OCI-LY3 (cell line): ENCODE measurements at regions not wholly inside any gene's neighbourhood (a gene's known extent, or its start where the extent isn't known, plus 50 kb on each side); places are given as distances from the start of the nearest gene placed in this dataset.

Source experiments
- H2AFZ ChIP-seq: fragments of 200-600, 300-600 bp; shearing (Covaris generic); 2 replicates; pipeline ENCODE4 v1.6.0; 2014; ENCODE audit warnings: antibody characterized with exemption, low read depth, low read length
- H3K27ac ChIP-seq: fragments of 200-600, 300-600 bp; sonication (generic); 2 replicates; pipeline ENCODE4 v1.5.1; 2014; ENCODE audit warnings: mild to moderate bottlenecking, low read length, moderate library complexity, mixed read lengths
- H3K27me3 ChIP-seq: fragments of 200-600, 300-600 bp; sonication (generic); 2 replicates; pipeline ENCODE4 v1.6.1; 2014; ENCODE audit warnings: low read depth, low read length, mixed read lengths
- H3K36me3 ChIP-seq: fragments of 200-600, 300-600 bp; sonication (generic); replicated peaks from 2 replicates; pipeline ENCODE3; 2014; ENCODE audit warnings: low read depth, low read length, mixed read lengths
- H3K4me1 ChIP-seq: fragments of 300-600, 200-600 bp; sonication (generic); 2 replicates; pipeline ENCODE4 v1.6.1; 2014; ENCODE audit warnings: low read length, mixed read lengths
- H3K4me2 ChIP-seq: fragments of 200-600, 300-600 bp; sonication (generic); 2 replicates; pipeline ENCODE4 v1.6.1; 2014; ENCODE audit warnings: low read length, mixed read lengths
- H3K4me3 ChIP-seq: fragments of 300-600, 200-600 bp; sonication (generic); 2 replicates; pipeline ENCODE4 v1.5.1; 2014; ENCODE audit warnings: antibody characterized with exemption, mild to moderate bottlenecking, low read length, moderate library complexity
- H3K79me2 ChIP-seq: fragments of 300-600, 200-600 bp; shearing (Covaris generic); 2 replicates; pipeline ENCODE4 v1.6.1; 2014; ENCODE audit warnings: mild to moderate bottlenecking, low read length, mixed read lengths
- H3K9ac ChIP-seq: fragments of 300-600, 200-600 bp; shearing (Covaris generic); 2 replicates; pipeline ENCODE4 v1.6.0; 2014; ENCODE audit warnings: mild to moderate bottlenecking, low read length, moderate library complexity
- H3K9me3 ChIP-seq: fragments of 200-600, 300-600 bp; shearing (Covaris generic); 2 replicates; pipeline ENCODE4 v1.6.1; 2014; ENCODE audit warnings: low read length, mixed read lengths; ENCODE audit not compliant: insufficient read depth
- H4K20me1 ChIP-seq: fragments of 200-600, 300-600 bp; sonication (generic); 2 replicates; pipeline ENCODE4 v1.6.1; 2016; ENCODE audit warnings: low read length, mixed read lengths; ENCODE audit not compliant: insufficient read depth
- CTCF ChIP-seq: fragments of 200-600, 300-600 bp; sonication (generic); IDR thresholded peaks from 2 replicates; pipeline ENCODE4 v1.5.1; 2014; ENCODE audit warnings: antibody characterized with exemption, low read length, low read depth
- EZH2phosphoT487 ChIP-seq: fragments of 200-600 bp; shearing (Covaris generic); IDR thresholded peaks from 2 replicates; pipeline ENCODE4 v1.6.1; 2018; ENCODE audit warnings: antibody characterized with exemption, mixed run types, low read depth

GRCh38 chr2:53515435-53516332, 251.9 kb upstream of the CHAC2 start:
- Histone ChIP-seq H4K20me1 (no peaks in the 10 kb centered on the region), H2AFZ (peak overlapping the region; percentile 77), H3K27ac (0 out of 2 replicates have a peak overlapping the region, but pooled peaks have one; percentile 13), H3K4me3 (peak overlapping the region; percentile 40; the same call in 1 of the 2 replicates), H3K27me3 (no peaks in the 10 kb centered on the region), H3K79me2 (no peaks in the 10 kb centered on the region), H3K9ac (no peak overlapping the region), H3K4me1 (peaks cover 30% of the 10 kb centered on the region), H3K9me3 (no peaks in the 10 kb centered on the region), H3K4me2 (peak overlapping the region; percentile 72), H3K36me3 (no peaks in the 10 kb centered on the region)
- TF ChIP-seq CTCF: peak; percentile 50
- no peak for TF ChIP-seq EZH2phosphoT487

GRCh38 chr2:53513167-53513666, 254.4 kb upstream of the CHAC2 start:
- H3K27ac ChIP-seq: no peak overlapping the region
- H3K4me2 ChIP-seq: no peak overlapping the region
- H3K9ac ChIP-seq: no peak overlapping the region
- TF ChIP-seq CTCF: no peak
- no peak for TF ChIP-seq EZH2phosphoT487
- no peaks in the 10 kb centered on the region for H3K9me3 ChIP-seq
- no peaks in the 10 kb centered on the region for H4K20me1 ChIP-seq
- no peak overlapping the region for H2AFZ ChIP-seq
- H3K79me2 ChIP-seq: no peaks in the 10 kb centered on the region
- H3K36me3 ChIP-seq: no peaks in the 10 kb centered on the region
- H3K27me3 ChIP-seq: no peaks in the 10 kb centered on the region
- no peak overlapping the region for H3K4me3 ChIP-seq
- H3K4me1 ChIP-seq: peaks cover 25% of the 10 kb centered on the region

- Histone ChIP-seq H3K4me1 (peaks cover 25% of the 10 kb centered on the region), H3K27me3 (no peaks in the 10 kb centered on the region), H3K4me2 (no peak overlapping the region), H3K27ac (no peak overlapping the region), H3K36me3 (no peaks in the 10 kb centered on the region), H4K20me1 (no peaks in the 10 kb centered on the region), H2AFZ (no peak overlapping the region), H3K9me3 (no peaks in the 10 kb centered on the region), H3K79me2 (no peaks in the 10 kb centered on the region), H3K9ac (no peak overlapping the region), H3K4me3 (no peak overlapping the region)
- TF ChIP-seq CTCF (no peak), EZH2phosphoT487 (no peak)
Observed at GRCh38 chr2:53512071-53512826, 255.4 kb upstream of the CHAC2 start.

GRCh38 chr2:53511549-53511948, 256.1 kb upstream of the CHAC2 start:
- no peak for TF ChIP-seq EZH2phosphoT487
- TF ChIP-seq CTCF: no peak

More at GRCh38 chr2:53511549-53511948, 256.1 kb upstream of the CHAC2 start:
- H3K4me3 ChIP-seq: no peak overlapping the region
- H3K4me2 ChIP-seq: no peak overlapping the region
- no peaks in the 10 kb centered on the region for H3K9me3 ChIP-seq
- H3K36me3 ChIP-seq: no peaks in the 10 kb centered on the region
- H3K27ac ChIP-seq: no peak overlapping the region
- peaks cover 18% of the 10 kb centered on the region for H3K4me1 ChIP-seq
- H3K27me3 ChIP-seq: no peaks in the 10 kb centered on the region
- no peak overlapping the region for H3K9ac ChIP-seq
- no peaks in the 10 kb centered on the region for H3K79me2 ChIP-seq
- H2AFZ ChIP-seq: no peak overlapping the region
- H4K20me1 ChIP-seq: no peaks in the 10 kb centered on the region
